ENCODE measurements at regions not wholly inside any gene's neighbourhood (a gene's known extent, or its start where the extent isn't known, plus 50 kb on each side); places are given as distances from the start of the nearest gene placed in this dataset.

DNA sequence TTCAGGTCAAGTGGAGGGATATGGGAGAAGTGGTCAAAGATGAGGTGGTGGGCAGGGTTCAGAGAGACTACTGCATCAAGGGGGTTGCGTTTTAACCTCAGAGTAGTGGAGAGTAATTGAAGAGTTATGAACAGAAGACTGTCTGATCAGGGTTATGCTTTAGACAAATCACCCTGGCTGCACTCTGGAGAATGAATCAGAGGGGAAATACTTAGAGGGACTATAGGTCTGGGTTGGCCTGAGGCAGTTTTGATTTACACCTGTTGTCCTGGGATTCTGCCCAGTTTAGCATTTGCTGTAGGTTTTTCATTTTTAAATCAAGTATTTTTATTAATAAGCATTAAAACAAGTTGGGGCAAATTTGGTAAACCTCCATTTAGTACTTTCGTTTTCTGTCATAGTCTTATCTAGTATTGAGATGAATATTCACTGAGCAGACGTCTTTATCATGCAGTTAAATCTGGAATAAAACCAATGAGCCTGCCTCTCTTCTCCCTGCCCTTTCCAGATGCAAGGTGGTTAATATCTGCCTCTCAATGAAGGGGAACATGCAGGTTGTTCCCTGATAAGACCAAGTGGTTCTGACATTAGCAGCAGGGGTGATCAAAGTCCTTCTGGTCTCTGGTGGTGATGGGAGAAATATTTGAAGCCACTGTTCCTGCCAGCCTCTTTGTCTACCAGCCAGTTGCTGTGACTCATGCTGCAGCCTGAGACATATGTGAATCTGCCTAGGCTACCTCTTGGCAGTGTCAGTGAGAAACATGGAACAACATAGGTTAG lies 116.0 kb upstream of the RPS6KA3 start:
- H2AFZ ChIP-seq = no peak overlapping the region
- no peaks in the 10 kb centered on the region for H3K27me3 ChIP-seq
- H3K4me2 ChIP-seq = peak overlapping the region; percentile 34
- no peaks in the 10 kb centered on the region for H3K36me3 ChIP-seq (replicated peaks; ENCODE audit: insufficient read depth, low read depth)
- H3K27ac ChIP-seq = peak overlapping the region; percentile 2
- TF ChIP-seq EZH2phosphoT487 (IDR thresholded peaks at IDR 0.05; ENCODE audit: low read depth, severe bottlenecking, unreplicated experiment) = no peak
- TF ChIP-seq, protein P1, sequence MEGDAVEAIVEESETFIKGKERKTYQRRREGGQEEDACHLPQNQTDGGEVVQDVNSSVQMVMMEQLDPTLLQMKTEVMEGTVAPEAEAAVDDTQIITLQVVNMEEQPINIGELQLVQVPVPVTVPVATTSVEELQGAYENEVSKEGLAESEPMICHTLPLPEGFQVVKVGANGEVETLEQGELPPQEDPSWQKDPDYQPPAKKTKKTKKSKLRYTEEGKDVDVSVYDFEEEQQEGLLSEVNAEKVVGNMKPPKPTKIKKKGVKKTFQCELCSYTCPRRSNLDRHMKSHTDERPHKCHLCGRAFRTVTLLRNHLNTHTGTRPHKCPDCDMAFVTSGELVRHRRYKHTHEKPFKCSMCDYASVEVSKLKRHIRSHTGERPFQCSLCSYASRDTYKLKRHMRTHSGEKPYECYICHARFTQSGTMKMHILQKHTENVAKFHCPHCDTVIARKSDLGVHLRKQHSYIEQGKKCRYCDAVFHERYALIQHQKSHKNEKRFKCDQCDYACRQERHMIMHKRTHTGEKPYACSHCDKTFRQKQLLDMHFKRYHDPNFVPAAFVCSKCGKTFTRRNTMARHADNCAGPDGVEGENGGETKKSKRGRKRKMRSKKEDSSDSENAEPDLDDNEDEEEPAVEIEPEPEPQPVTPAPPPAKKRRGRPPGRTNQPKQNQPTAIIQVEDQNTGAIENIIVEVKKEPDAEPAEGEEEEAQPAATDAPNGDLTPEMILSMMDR (IDR thresholded peaks at IDR 0.05; ENCODE audit: poor library complexity) = no peak
- TF ChIP-seq EZH2 (IDR thresholded peaks at IDR 0.05; ENCODE audit: borderline replicate concordance) = no peak
- no peaks in the 10 kb centered on the region for H3K4me1 ChIP-seq (ENCODE audit: insufficient read depth)
- no peaks in the 10 kb centered on the region for H3K9me2 ChIP-seq (replicated peaks; ENCODE audit: insufficient read depth)
- H3K4me3 ChIP-seq = no peak overlapping the region
- DNase-seq (ENCODE audit: low spot score) = peak; percentile 27
- H3K9me3 ChIP-seq (ENCODE audit: low read depth) = no peaks in the 10 kb centered on the region
- no peaks in the 10 kb centered on the region for H3K79me2 ChIP-seq
- WGBS (ENCODE audit: low lambda C conversion rate, missing lambda C conversion rate) = 32% methylated on average over 3 of the region's 3 CpGs
- no peaks in the 10 kb centered on the region for H4K20me1 ChIP-seq (ENCODE audit: insufficient read depth, poor library complexity, severe bottlenecking)

DNA sequence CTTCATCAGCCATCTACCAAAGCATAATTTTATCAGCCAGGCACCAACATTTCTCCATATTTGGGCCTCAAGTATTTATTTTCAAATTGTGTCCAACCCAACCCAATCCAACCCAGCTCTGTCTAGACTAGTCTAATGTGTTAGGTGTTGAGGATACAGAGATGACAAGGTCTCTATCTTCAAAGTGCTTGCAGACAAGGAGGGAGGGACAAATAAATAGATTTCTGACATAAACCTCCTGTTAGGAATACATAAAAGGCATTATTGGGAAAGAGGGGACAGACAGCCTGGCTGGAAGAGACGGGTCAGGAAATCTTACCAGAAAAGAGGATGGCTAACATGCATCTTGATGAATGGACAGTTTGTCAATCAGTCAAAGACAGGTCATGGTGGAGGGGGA lies 115.4 kb upstream of the RPS6KA3 start:
- Histone ChIP-seq H3K27ac (peak overlapping the region; percentile 2), H3K9me2 (replicated peaks; ENCODE audit: insufficient read depth) (no peaks in the 10 kb centered on the region), H3K79me2 (no peaks in the 10 kb centered on the region), H3K36me3 (replicated peaks; ENCODE audit: insufficient read depth, low read depth) (no peaks in the 10 kb centered on the region), H3K9me3 (ENCODE audit: low read depth) (no peaks in the 10 kb centered on the region), H4K20me1 (ENCODE audit: insufficient read depth, poor library complexity, severe bottlenecking) (no peaks in the 10 kb centered on the region), H3K27me3 (no peaks in the 10 kb centered on the region), H3K4me3 (no peak overlapping the region), H3K4me1 (ENCODE audit: insufficient read depth) (no peaks in the 10 kb centered on the region), H3K4me2 (no peak overlapping the region), H2AFZ (no peak overlapping the region)
- DNase-seq (ENCODE audit: low spot score) = no peak
- 76% methylated on average over 1 of the region's 1 CpG for WGBS (ENCODE audit: low lambda C conversion rate, missing lambda C conversion rate)
- TF ChIP-seq, protein P1 (IDR thresholded peaks at IDR 0.05; ENCODE audit: poor library complexity) = no peak
- no peak for TF ChIP-seq EZH2 (IDR thresholded peaks at IDR 0.05; ENCODE audit: borderline replicate concordance)
- TF ChIP-seq EZH2phosphoT487 (IDR thresholded peaks at IDR 0.05; ENCODE audit: low read depth, severe bottlenecking, unreplicated experiment) = no peak

DNA sequence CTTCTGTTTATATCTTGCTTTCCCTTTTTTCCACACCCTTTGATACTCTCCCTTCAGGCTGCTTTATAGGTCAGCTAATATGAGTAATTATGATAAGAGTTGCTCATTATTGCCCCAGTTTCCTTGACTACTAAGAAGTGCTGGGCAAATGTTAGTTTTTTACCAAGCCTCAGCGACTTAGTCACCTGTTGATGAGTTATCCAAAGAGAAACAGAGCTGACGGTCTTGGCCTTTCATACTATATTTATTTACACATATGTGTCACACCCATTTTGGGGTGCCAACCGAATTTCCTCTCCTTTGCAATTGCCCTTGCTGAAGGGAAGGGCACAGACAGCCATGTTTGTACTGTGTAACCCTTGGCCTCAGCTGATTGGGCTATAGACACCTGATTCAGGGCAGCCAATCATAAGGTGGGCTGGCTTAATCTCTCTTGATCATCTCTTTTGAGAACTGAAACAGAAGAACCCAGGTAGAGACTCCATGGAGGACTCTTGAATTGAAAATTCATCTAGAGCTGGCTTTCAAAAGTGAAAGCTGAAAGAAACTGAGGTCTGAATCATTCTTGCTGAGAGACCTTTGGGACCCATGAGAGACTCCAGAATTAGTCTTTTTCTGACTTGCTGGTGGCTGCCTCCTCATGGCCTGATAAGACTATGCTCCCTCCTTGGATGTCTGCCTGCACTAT lies 111.7 kb upstream of the RPS6KA3 start:
- Histone ChIP-seq H3K4me1 (ENCODE audit: insufficient read depth) (no peaks in the 10 kb centered on the region), H4K20me1 (ENCODE audit: insufficient read depth, poor library complexity, severe bottlenecking) (no peaks in the 10 kb centered on the region), H3K36me3 (replicated peaks; ENCODE audit: insufficient read depth, low read depth) (no peaks in the 10 kb centered on the region), H3K9me2 (replicated peaks; ENCODE audit: insufficient read depth) (no peaks in the 10 kb centered on the region), H3K79me2 (no peaks in the 10 kb centered on the region), H3K4me2 (no peak overlapping the region), H3K27me3 (no peaks in the 10 kb centered on the region), H3K9me3 (ENCODE audit: low read depth) (no peaks in the 10 kb centered on the region), H3K27ac (peak overlapping the region; percentile 50), H2AFZ (no peak overlapping the region), H3K4me3 (no peak overlapping the region)
- WGBS (ENCODE audit: low lambda C conversion rate, missing lambda C conversion rate) = 42% methylated on average over 3 of the region's 3 CpGs
- DNase-seq (ENCODE audit: low spot score) = peak; percentile 53
- no peak for TF ChIP-seq EZH2 (IDR thresholded peaks at IDR 0.05; ENCODE audit: borderline replicate concordance)

DNA sequence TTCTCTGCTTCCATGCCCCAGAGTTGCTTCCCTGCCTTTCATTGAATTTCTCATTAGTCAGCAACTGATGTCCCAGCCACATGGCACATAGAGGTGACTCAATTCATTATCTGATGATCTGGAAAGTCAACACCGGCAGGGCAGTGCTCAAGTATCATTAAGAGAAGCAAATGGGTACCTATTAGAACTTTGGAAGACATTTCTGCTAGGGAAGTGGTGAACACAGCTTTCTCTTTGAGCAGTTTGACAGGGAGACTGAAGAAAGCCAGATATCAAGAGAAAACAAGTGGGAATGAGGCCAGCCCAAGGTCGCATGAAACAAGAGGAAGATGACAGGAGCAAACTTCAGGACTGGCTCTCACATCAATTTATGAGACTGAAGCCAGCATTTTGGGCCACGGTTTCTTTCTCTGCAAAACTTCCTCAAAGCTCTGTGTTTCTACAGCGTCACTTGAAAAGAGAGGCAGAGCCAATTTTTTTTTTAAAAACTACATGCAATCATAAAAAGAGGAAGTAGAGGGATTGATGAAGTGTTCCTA lies 108.3 kb upstream of the RPS6KA3 start:
- Histone ChIP-seq H3K4me1 (ENCODE audit: insufficient read depth) (no peaks in the 10 kb centered on the region), H3K4me2 (peak overlapping the region; percentile 45), H3K9me3 (ENCODE audit: low read depth) (no peaks in the 10 kb centered on the region), H3K27me3 (no peaks in the 10 kb centered on the region), H3K36me3 (replicated peaks; ENCODE audit: insufficient read depth, low read depth) (no peaks in the 10 kb centered on the region), H2AFZ (no peak overlapping the region), H3K4me3 (no peak overlapping the region), H4K20me1 (ENCODE audit: insufficient read depth, poor library complexity, severe bottlenecking) (no peaks in the 10 kb centered on the region), H3K79me2 (no peaks in the 10 kb centered on the region), H3K9me2 (replicated peaks; ENCODE audit: insufficient read depth) (no peaks in the 10 kb centered on the region), H3K27ac (peak overlapping the region; percentile 67)
- no peak for TF ChIP-seq EZH2phosphoT487 (IDR thresholded peaks at IDR 0.05; ENCODE audit: low read depth, severe bottlenecking, unreplicated experiment)
- TF ChIP-seq, protein P1 (IDR thresholded peaks at IDR 0.05; ENCODE audit: poor library complexity) = no peak
- TF ChIP-seq EZH2 (IDR thresholded peaks at IDR 0.05; ENCODE audit: borderline replicate concordance) = no peak
- DNase-seq (ENCODE audit: low spot score) = peak; percentile 24
- WGBS (ENCODE audit: low lambda C conversion rate, missing lambda C conversion rate) = 33% methylated on average over 4 of the region's 4 CpGs

Data from hepatocyte (in vitro differentiated cells).